H1 (cell line): ENCODE measurements at regions not wholly inside any gene's neighbourhood (a gene's known extent, or its start where the extent isn't known, plus 50 kb on each side); places are given as distances from the start of the nearest gene placed in this dataset.

Source experiments
- ATF3 ChIP-seq: IDR thresholded peaks from 2 replicates; pipeline ENCODE4 v1.6.1; 2011; ENCODE audit warnings: low read depth, mild to moderate bottlenecking, low read length; ENCODE audit not compliant: insufficient read depth
- CTCF ChIP-seq, 3 experiments: IDR thresholded peaks; 1 replicate in 2 of 3; 2 replicates in 1 of 3; pipeline versions ENCODE4 v1.5.1 to v1.6.1; 2011; ENCODE audit warnings: low read length in 3 of 3, mild to moderate bottlenecking in 3 of 3, inconsistent platforms in 2 of 3, low read depth in 1 of 3, moderate library complexity in 1 of 3; ENCODE audit not compliant: insufficient read depth in 1 of 3; ENCODE audit errors: control extremely low read depth in 1 of 3
- MAX ChIP-seq: IDR thresholded peaks from 2 replicates; pipeline ENCODE4 v1.6.1; 2012; ENCODE audit warnings: inconsistent platforms
- POLR2A ChIP-seq, 2 experiments: IDR thresholded peaks; 1 replicate in 1 of 2; 2 replicates in 1 of 2; pipeline ENCODE4 v1.6.1; 2011; ENCODE audit warnings: low read depth in 2 of 2, low read length in 2 of 2, mild to moderate bottlenecking in 2 of 2; ENCODE audit errors: control extremely low read depth in 1 of 2
- POLR2AphosphoS5 ChIP-seq: IDR thresholded peaks from 2 replicates; pipeline ENCODE4 v1.6.1; 2011; ENCODE audit warnings: low read depth, low read length
- RBBP5 ChIP-seq: IDR thresholded peaks from 2 replicates; pipeline ENCODE4 v1.7.1; 2012; ENCODE audit warnings: low read depth, mild to moderate bottlenecking, inconsistent platforms, low read length, moderate library complexity, borderline replicate concordance
- SIN3A ChIP-seq, 2 experiments: IDR thresholded peaks in 1 of 2; conservative IDR thresholded peaks in 1 of 2; 2 replicates each; pipeline ENCODE4 v1.6.1; 2011 to 2012; ENCODE audit warnings: low read length in 2 of 2, improper control_type of control experiment in 1 of 2, low read depth in 1 of 2, mild to moderate bottlenecking in 1 of 2
- SP1 ChIP-seq: IDR thresholded peaks from 2 replicates; pipeline ENCODE4 v1.6.1; 2011; ENCODE audit warnings: low read depth, low read length

- TF ChIP-seq POLR2A (IDR thresholded peaks at IDR 0.05; ENCODE audit: control extremely low read depth in 1 of 2, low read depth in 2 of 2, low read length in 2 of 2) (no peak), CTCF (IDR thresholded peaks at IDR 0.05; ENCODE audit: control extremely low read depth in 1 of 3, insufficient read depth in 1 of 3, low read depth in 1 of 3, low read length in 3 of 3) (no peak), RBBP5 (no peak), MAX (no peak), SIN3A (conservative IDR thresholded peaks at IDR 0.05 in 1 of 2, IDR thresholded peaks at IDR 0.05 in 1 of 2; ENCODE audit: low read depth in 1 of 2, low read length in 2 of 2) (no peak), ATF3 (no peak), SP1 (no peak), POLR2AphosphoS5 (no peak)
These were observed 230.7 kb downstream of the TOMM20 start for GRCh38 chr1:234897754-234898454.
